H1 (cell line): ENCODE measurements at regions not wholly inside any gene's neighbourhood (a gene's known extent, or its start where the extent isn't known, plus 50 kb on each side); places are given as distances from the start of the nearest gene placed in this dataset.

Source experiments
- BACH1 ChIP-seq: IDR thresholded peaks from 2 replicates; pipeline ENCODE4 v1.6.1; 2012; ENCODE audit warnings: low read length, improper control_type of control experiment
- BCL11A ChIP-seq, 2 experiments: IDR thresholded peaks; one replicate each; pipeline ENCODE4 v1.6.1; 2011; ENCODE audit warnings: low read depth in 2 of 2, low read length in 2 of 2, mild to moderate bottlenecking in 2 of 2
- PHF8 ChIP-seq: fragments of 200-600 bp; sonication (generic); conservative IDR thresholded peaks from 2 replicates; pipeline ENCODE4 v1.7.1; 2012; ENCODE audit warnings: low read depth, mild to moderate bottlenecking, inconsistent platforms, low read length, moderate library complexity
- RNF2 ChIP-seq: fragments of 200-900, 300-1000 bp; sonication (generic); IDR thresholded peaks from 2 replicates; pipeline ENCODE4 v1.7.1; 2016; ENCODE audit warnings: borderline replicate concordance, low read depth, mild to moderate bottlenecking, antibody characterized with exemption, low read length; ENCODE audit not compliant: poor library complexity, severe bottlenecking; ENCODE audit errors: missing control alignments
- TEAD4 ChIP-seq: IDR thresholded peaks from 2 replicates; pipeline ENCODE4 v1.6.1; 2012; ENCODE audit warnings: low read depth, low read length, inconsistent platforms, mixed read lengths
- TF ChIP-seq, protein P1 (sequence below): IDR thresholded peaks from 2 replicates; pipeline ENCODE4 v1.6.1; 2011; ENCODE audit warnings: low read depth, mild to moderate bottlenecking, low read length; ENCODE audit not compliant: insufficient read depth

DNA sequence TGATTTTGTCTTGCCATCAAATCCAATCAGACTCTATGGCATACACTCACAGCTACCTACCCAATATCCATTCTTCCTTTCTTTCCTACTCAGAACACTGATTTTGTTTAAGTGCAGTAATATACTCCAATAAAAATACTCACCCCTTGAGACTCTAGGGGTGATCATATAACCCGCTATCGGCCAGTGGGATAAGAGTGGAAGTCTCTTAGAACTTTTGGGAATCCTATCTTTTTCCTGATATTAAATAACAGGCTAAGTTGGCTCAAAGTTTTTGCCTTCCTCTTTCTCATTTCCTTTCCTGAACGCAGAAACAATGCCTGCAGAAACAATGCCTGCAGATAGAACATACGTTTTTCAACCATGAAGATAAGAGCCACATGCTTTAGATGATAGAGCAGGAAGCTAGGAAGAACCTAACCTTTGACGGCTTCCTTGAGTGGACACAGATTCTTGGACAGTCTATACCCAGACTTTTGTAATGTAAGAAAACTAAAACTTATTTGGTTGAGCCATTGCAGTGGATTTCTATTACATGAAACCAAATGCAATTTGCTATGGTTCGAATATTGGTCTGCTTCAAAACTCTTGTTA lies 373.8 kb downstream of the STIM2 start (continued):
- TF ChIP-seq BACH1 (no peak), RNF2 (no peak), BCL11A (IDR thresholded peaks at IDR 0.05; ENCODE audit: low read depth in 2 of 2, low read length in 2 of 2) (no peak), TEAD4 (no peak), PHF8 (no peak)
- TF ChIP-seq, protein P1, sequence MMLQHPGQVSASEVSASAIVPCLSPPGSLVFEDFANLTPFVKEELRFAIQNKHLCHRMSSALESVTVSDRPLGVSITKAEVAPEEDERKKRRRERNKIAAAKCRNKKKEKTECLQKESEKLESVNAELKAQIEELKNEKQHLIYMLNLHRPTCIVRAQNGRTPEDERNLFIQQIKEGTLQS: no peak
